ENCODE measurements at regions not wholly inside any gene's neighbourhood (a gene's known extent, or its start where the extent isn't known, plus 50 kb on each side); places are given as distances from the start of the nearest gene placed in this dataset.
A peak's percentile ranks its signal among the peaks of the same experiment; 100 is the strongest.

DNA sequence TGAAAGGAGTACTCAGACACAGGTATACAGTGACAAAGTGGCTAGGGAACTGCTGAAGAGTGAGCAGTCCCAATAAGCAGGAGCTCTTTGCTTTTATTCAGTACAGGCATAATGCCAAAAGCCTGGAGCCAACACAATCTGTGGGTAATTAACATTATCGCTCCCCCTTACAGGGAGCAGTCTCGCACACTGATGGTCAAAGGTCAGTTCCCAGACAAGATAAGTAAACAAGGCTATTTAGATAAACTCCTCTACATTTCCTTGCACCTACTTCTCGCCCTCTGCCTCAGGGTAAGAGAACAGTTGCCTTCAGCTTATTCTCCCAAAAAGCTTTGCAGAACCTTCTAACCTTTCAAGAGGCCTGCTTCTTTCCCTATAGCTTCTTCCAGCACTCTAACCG, 73.9 kb upstream of the TAF9B start:
- DNase-seq (ENCODE audit: low read depth) = no peak

DNA sequence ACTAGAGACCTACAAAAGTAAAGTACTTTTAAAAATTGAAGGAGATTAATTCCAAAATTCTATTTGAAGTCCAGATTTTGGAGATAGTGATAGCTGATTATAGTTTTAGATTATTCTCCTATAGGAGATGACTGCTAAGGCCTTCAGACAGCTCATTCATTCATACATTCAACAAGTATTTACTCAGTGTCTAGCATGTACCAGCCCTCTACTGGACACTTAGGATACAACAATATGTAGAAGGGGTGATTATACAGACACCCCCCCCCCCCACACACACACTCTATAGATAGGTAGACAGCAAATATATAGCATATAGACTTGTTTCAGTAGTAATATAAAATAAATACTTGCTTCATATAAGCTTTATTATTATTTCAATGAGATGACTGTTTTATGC, 60.4 kb upstream of the TAF9B start:
- peak; percentile 1 for DNase-seq (ENCODE audit: low read depth)

All from stimulated activated CD4-positive, alpha-beta T cell treated with anti-CD3 and anti-CD28 coated beads, Interleukin-2, amount 100 ng/mL, for 4 hours (primary cell).